OCI-LY1 (cell line): ENCODE measurements at regions not wholly inside any gene's neighbourhood (a gene's known extent, or its start where the extent isn't known, plus 50 kb on each side); places are given as distances from the start of the nearest gene placed in this dataset.

Source experiments
- CTCF ChIP-seq: fragments of 200-600 bp; sonication (generic), shearing (Covaris generic); IDR thresholded peaks from 2 replicates; pipeline ENCODE4 v1.5.1; 2017; ENCODE audit warnings: mild to moderate bottlenecking, antibody characterized with exemption, low read length, moderate library complexity, mixed read lengths
- EZH2 ChIP-seq: fragments of 200-600 bp; sonication (generic), shearing (Covaris generic); IDR thresholded peaks from 2 replicates; pipeline ENCODE4 v1.8.0; 2017; ENCODE audit warnings: borderline replicate concordance, mixed run types, mild to moderate bottlenecking, antibody characterized with exemption, low read length, moderate library complexity, mixed read lengths

- TF ChIP-seq CTCF (no peak), EZH2 (no peak)
Measured at GRCh38 chr15:70385052-70385451, 287.3 kb upstream of the TLE3 start.
